ENCODE measurements at regions not wholly inside any gene's neighbourhood (a gene's known extent, or its start where the extent isn't known, plus 50 kb on each side); places are given as distances from the start of the nearest gene placed in this dataset.

- DNase-seq (ENCODE audit: low spot score), result no peak
- H3K9me3 ChIP-seq (ENCODE audit: low read depth, low read length, poor library complexity, severe bottlenecking), result no peaks in the 10 kb centered on the region
- no peak for TF ChIP-seq EZH2 (IDR thresholded peaks at IDR 0.05; ENCODE audit: borderline replicate concordance, low read depth, low read length, poor library complexity, severe bottlenecking)
- TF ChIP-seq, protein P1, sequence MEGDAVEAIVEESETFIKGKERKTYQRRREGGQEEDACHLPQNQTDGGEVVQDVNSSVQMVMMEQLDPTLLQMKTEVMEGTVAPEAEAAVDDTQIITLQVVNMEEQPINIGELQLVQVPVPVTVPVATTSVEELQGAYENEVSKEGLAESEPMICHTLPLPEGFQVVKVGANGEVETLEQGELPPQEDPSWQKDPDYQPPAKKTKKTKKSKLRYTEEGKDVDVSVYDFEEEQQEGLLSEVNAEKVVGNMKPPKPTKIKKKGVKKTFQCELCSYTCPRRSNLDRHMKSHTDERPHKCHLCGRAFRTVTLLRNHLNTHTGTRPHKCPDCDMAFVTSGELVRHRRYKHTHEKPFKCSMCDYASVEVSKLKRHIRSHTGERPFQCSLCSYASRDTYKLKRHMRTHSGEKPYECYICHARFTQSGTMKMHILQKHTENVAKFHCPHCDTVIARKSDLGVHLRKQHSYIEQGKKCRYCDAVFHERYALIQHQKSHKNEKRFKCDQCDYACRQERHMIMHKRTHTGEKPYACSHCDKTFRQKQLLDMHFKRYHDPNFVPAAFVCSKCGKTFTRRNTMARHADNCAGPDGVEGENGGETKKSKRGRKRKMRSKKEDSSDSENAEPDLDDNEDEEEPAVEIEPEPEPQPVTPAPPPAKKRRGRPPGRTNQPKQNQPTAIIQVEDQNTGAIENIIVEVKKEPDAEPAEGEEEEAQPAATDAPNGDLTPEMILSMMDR (conservative IDR thresholded peaks at IDR 0.05; ENCODE audit: low read depth, low read length), result no peak
- intact Hi-C loops (cut with micrococcal nuclease; ENCODE audit: unreplicated experiment), result no loop called here
- ChIA-PET CTCF (no interaction called here), POLR2A (ENCODE audit: low non-redundant PET) (no interaction called here)
- BruUV-seq (replicated peaks), result no TSS peak
- H3K4me1 ChIP-seq (ENCODE audit: insufficient read depth, low read length, poor library complexity, severe bottlenecking), result no peaks in the 10 kb centered on the region
- no peak overlapping the region for H3K4me3 ChIP-seq (ENCODE audit: low read depth, low read length, poor library complexity, severe bottlenecking)
- H3K27ac ChIP-seq (ENCODE audit: low read depth, low read length, poor library complexity, severe bottlenecking), result no peak overlapping the region
- no peaks in the 10 kb centered on the region for H3K36me3 ChIP-seq (ENCODE audit: insufficient read depth, low read length, poor library complexity, severe bottlenecking)
- H3K27me3 ChIP-seq (replicated peaks; ENCODE audit: insufficient read depth, low read depth, low read length, poor library complexity), result no peaks in the 10 kb centered on the region
Observed at GRCh38 chr2:8575038-8575833, 106.6 kb upstream of the ID2 start.

GRCh38 chr2:8575834-8576423 lies 105.9 kb upstream of the ID2 start:
- H3K9me3 ChIP-seq (ENCODE audit: low read depth, low read length, poor library complexity, severe bottlenecking), result no peaks in the 10 kb centered on the region
- H3K27me3 ChIP-seq (replicated peaks; ENCODE audit: insufficient read depth, low read depth, low read length, poor library complexity), result no peaks in the 10 kb centered on the region
- no TSS peak for BruUV-seq (replicated peaks)
- intact Hi-C loops (cut with micrococcal nuclease; ENCODE audit: unreplicated experiment), result no loop called here
- H3K27ac ChIP-seq (ENCODE audit: low read depth, low read length, poor library complexity, severe bottlenecking), result no peak overlapping the region
- no peaks in the 10 kb centered on the region for H3K36me3 ChIP-seq (ENCODE audit: insufficient read depth, low read length, poor library complexity, severe bottlenecking)
- ChIA-PET POLR2A (ENCODE audit: low non-redundant PET) (no interaction called here), CTCF (no interaction called here)
- no peak overlapping the region for H3K4me3 ChIP-seq (ENCODE audit: low read depth, low read length, poor library complexity, severe bottlenecking)
- H3K4me1 ChIP-seq (ENCODE audit: insufficient read depth, low read length, poor library complexity, severe bottlenecking), result no peaks in the 10 kb centered on the region
- TF ChIP-seq, protein P1 (conservative IDR thresholded peaks at IDR 0.05; ENCODE audit: low read depth, low read length), result no peak
- TF ChIP-seq EZH2 (IDR thresholded peaks at IDR 0.05; ENCODE audit: borderline replicate concordance, low read depth, low read length, poor library complexity, severe bottlenecking), result no peak
- DNase-seq (ENCODE audit: low spot score), result no peak

DNA sequence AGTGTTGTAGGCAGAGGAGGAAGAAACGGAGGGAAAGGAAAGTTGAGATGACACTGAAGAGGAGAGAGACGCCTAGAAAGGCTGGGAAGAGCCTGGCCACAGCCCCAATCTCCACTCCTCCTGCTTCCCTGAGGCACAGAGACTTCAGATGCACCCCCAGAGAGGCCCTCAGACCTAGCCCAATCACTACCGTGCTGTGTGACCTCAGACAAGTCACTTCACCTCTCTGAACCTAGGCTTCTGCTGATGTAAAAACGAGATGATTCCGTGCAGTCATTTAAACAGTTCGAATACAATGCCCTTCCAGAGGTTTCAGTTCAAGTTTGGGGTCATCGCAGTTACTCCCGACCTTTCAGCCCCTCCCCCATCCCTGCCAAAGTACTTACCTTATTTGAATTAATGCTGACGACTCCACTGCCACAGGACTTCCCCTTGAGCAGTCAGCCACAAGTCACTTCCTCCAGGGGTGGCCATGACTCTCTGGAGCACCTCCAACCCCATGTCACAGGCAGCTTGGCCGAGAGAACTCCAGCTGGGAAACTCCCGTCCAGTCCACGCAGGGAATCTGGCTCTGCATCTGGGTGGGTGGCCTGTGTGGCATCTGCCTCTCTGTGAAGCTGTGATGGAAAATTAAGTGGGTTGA lies 105.2 kb upstream of the ID2 start:
- Histone ChIP-seq H3K27me3 (replicated peaks; ENCODE audit: insufficient read depth, low read depth, low read length, poor library complexity) (no peaks in the 10 kb centered on the region), H3K36me3 (ENCODE audit: insufficient read depth, low read length, poor library complexity, severe bottlenecking) (no peaks in the 10 kb centered on the region), H3K4me3 (ENCODE audit: low read depth, low read length, poor library complexity, severe bottlenecking) (no peak overlapping the region), H3K4me1 (ENCODE audit: insufficient read depth, low read length, poor library complexity, severe bottlenecking) (no peaks in the 10 kb centered on the region), H3K9me3 (ENCODE audit: low read depth, low read length, poor library complexity, severe bottlenecking) (no peaks in the 10 kb centered on the region), H3K27ac (ENCODE audit: low read depth, low read length, poor library complexity, severe bottlenecking) (no peak overlapping the region)
- ChIA-PET POLR2A (ENCODE audit: low non-redundant PET) (no interaction called here), CTCF (no interaction called here)
- no peak for TF ChIP-seq EZH2 (IDR thresholded peaks at IDR 0.05; ENCODE audit: borderline replicate concordance, low read depth, low read length, poor library complexity, severe bottlenecking)
- TF ChIP-seq, protein P1 (conservative IDR thresholded peaks at IDR 0.05; ENCODE audit: low read depth, low read length), result no peak
- DNase-seq (ENCODE audit: low spot score), result no peak
- BruUV-seq (replicated peaks), result no TSS peak
- intact Hi-C loops (cut with micrococcal nuclease; ENCODE audit: unreplicated experiment), result no loop called here
